SK-N-SH (cell line): ENCODE measurements at regions not wholly inside any gene's neighbourhood (a gene's known extent, or its start where the extent isn't known, plus 50 kb on each side); places are given as distances from the start of the nearest gene placed in this dataset.

Experiments
- EP300 ChIP-seq, 2 experiments: IDR thresholded peaks; 2 replicates each; pipeline versions ENCODE4 v1.4.0 to v1.6.1; 2012; ENCODE audit warnings: borderline replicate concordance in 1 of 2, low read depth in 1 of 2, low read length in 1 of 2
- FOSL2 ChIP-seq: IDR thresholded peaks from 2 replicates; pipeline ENCODE4 v1.4.0; 2012; ENCODE audit warnings: low read depth, mild to moderate bottlenecking, moderate library complexity, borderline replicate concordance
- FOXJ3 ChIP-seq: sonication (generic); formaldehyde crosslinking; IDR thresholded peaks from 2 replicates; pipeline ENCODE4 v1.5.1; 2020; ENCODE audit warnings: mild to moderate bottlenecking, missing genetic modification reagents
- GATA2 ChIP-seq: sonication (generic); formaldehyde crosslinking; IDR thresholded peaks from 2 replicates; pipeline ENCODE4 v1.5.0; 2020; ENCODE audit warnings: mild to moderate bottlenecking, missing genetic modification reagents
- JUND ChIP-seq: IDR thresholded peaks from 2 replicates; pipeline ENCODE4 v1.4.0; 2012
- POLR2AphosphoS5 ChIP-seq: IDR thresholded peaks from 2 replicates; pipeline ENCODE4 v1.6.1; 2012; ENCODE audit warnings: low read depth, low read length
- RXRA ChIP-seq: IDR thresholded peaks from 2 replicates; pipeline ENCODE4 v1.4.0; 2012; ENCODE audit warnings: low read depth, mild to moderate bottlenecking, borderline replicate concordance
- TCF12 ChIP-seq: IDR thresholded peaks from 2 replicates; pipeline ENCODE4 v1.4.0; 2012
- TF ChIP-seq, protein P1 (sequence below): fragments of 200-600 bp; sonication (generic); IDR thresholded peaks from 2 replicates; pipeline ENCODE4 v1.6.1; 2017; ENCODE audit warnings: antibody characterized with exemption, mild to moderate bottlenecking, moderate library complexity
- TF ChIP-seq, protein P2 (sequence below): IDR thresholded peaks from 2 replicates; pipeline ENCODE4 v1.4.0; 2012; ENCODE audit warnings: low read depth, borderline replicate concordance
- TF ChIP-seq, protein P3 (sequence below): IDR thresholded peaks from 2 replicates; pipeline ENCODE4 v1.4.0; 2012; ENCODE audit warnings: low read depth, borderline replicate concordance
- TF ChIP-seq, protein P4 (sequence below): IDR thresholded peaks from 2 replicates; pipeline ENCODE4 v1.4.0; 2012; ENCODE audit warnings: low read depth

DNA sequence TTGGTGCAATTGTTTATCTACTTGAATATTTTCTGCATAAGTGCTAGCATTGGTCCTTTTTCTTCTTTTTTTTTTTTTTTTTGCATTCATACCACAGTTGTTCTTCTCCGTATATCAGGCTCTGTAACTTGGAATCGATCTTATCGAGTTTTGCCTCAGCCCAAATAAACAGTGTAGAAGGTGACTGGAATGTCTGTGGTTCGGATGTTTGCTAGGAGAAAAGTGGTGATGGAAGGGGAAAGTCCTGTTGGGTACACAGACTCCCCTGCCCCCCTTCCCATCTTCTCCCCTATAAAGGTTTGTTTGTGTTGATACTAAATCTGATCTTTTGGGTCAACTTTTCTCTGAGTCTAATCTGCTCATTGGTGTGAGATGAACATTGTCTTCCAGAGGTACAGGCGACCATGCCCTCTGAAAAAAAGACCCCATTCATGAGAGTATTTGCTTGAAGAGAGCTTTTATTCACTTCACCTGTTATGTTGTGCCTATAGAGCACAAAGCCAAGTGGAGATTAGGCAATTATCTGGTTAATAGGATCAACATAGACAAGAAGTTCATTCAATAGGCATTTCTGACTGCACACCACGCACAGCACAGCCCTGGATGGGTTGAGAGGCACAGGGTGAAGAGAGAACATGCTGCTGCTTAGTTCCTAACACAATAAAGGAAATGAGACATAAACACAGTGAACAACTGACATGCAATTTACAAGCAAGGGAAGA is 620.0 kb downstream of the PKHD1 start:
- TF ChIP-seq TCF12 (no peak), RXRA (no peak), FOSL2 (no peak), POLR2AphosphoS5 (no peak), EP300 (IDR thresholded peaks at IDR 0.05; ENCODE audit: borderline replicate concordance in 1 of 2, low read depth in 1 of 2, low read length in 1 of 2) (no peak), GATA2 (CRISPR knock-in tag) (no peak), FOXJ3 (CRISPR knock-in tag) (no peak), JUND (no peak)
- TF ChIP-seq, protein P1, sequence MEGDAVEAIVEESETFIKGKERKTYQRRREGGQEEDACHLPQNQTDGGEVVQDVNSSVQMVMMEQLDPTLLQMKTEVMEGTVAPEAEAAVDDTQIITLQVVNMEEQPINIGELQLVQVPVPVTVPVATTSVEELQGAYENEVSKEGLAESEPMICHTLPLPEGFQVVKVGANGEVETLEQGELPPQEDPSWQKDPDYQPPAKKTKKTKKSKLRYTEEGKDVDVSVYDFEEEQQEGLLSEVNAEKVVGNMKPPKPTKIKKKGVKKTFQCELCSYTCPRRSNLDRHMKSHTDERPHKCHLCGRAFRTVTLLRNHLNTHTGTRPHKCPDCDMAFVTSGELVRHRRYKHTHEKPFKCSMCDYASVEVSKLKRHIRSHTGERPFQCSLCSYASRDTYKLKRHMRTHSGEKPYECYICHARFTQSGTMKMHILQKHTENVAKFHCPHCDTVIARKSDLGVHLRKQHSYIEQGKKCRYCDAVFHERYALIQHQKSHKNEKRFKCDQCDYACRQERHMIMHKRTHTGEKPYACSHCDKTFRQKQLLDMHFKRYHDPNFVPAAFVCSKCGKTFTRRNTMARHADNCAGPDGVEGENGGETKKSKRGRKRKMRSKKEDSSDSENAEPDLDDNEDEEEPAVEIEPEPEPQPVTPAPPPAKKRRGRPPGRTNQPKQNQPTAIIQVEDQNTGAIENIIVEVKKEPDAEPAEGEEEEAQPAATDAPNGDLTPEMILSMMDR, result no peak
- TF ChIP-seq, protein P2, sequence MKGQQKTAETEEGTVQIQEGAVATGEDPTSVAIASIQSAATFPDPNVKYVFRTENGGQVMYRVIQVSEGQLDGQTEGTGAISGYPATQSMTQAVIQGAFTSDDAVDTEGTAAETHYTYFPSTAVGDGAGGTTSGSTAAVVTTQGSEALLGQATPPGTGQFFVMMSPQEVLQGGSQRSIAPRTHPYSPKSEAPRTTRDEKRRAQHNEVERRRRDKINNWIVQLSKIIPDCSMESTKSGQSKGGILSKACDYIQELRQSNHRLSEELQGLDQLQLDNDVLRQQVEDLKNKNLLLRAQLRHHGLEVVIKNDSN, result no peak
- TF ChIP-seq, protein P3, sequence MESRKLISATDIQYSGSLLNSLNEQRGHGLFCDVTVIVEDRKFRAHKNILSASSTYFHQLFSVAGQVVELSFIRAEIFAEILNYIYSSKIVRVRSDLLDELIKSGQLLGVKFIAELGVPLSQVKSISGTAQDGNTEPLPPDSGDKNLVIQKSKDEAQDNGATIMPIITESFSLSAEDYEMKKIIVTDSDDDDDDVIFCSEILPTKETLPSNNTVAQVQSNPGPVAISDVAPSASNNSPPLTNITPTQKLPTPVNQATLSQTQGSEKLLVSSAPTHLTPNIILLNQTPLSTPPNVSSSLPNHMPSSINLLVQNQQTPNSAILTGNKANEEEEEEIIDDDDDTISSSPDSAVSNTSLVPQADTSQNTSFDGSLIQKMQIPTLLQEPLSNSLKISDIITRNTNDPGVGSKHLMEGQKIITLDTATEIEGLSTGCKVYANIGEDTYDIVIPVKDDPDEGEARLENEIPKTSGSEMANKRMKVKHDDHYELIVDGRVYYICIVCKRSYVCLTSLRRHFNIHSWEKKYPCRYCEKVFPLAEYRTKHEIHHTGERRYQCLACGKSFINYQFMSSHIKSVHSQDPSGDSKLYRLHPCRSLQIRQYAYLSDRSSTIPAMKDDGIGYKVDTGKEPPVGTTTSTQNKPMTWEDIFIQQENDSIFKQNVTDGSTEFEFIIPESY, result no peak
- TF ChIP-seq, protein P4, sequence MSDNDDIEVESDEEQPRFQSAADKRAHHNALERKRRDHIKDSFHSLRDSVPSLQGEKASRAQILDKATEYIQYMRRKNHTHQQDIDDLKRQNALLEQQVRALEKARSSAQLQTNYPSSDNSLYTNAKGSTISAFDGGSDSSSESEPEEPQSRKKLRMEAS, result no peak
